Kidney (tissue), 13 donors: ENCODE measurements at regions not wholly inside any gene's neighbourhood (a gene's known extent, or its start where the extent isn't known, plus 50 kb on each side); places are given as distances from the start of the nearest gene placed in this dataset.

Experiments
- DNase-seq, 5 donors: peaks; one replicate each; pipeline ENCODE4 v3.0.0-alpha.2; 2013 to 2020
- FAIRE-seq: peaks from 2 replicates; lab custom pipeline; 2012; peaks lifted over from hg19 to GRCh38; lab: Jason Lieb, UNC
- H3K27ac ChIP-seq, 2 donors: one replicate each; pipeline ENCODE4 v1.7.0; 2013; ENCODE audit warnings: low read depth in 2 of 2, low read length in 2 of 2, inconsistent platforms in 1 of 2
- H3K27me3 ChIP-seq: one replicate; pipeline ENCODE4 v1.7.1; 2013; ENCODE audit warnings: low read length, inconsistent platforms; ENCODE audit not compliant: control insufficient read depth, insufficient read depth
- H3K36me3 ChIP-seq, 3 donors: one replicate each; pipeline versions ENCODE4 v1.7.0 to v1.7.1; 2013; ENCODE audit warnings: low read length in 3 of 3, control low read depth in 1 of 3, inconsistent platforms in 1 of 3; ENCODE audit not compliant: insufficient read depth in 3 of 3, control insufficient read depth in 2 of 3
- H3K4me1 ChIP-seq, 3 donors: one replicate each; pipeline versions ENCODE4 v1.7.0 to v1.7.1; 2013; ENCODE audit warnings: low read length in 3 of 3, inconsistent platforms in 1 of 3, low read depth in 1 of 3; ENCODE audit not compliant: control insufficient read depth in 2 of 3, insufficient read depth in 2 of 3
- H3K4me3 ChIP-seq, 3 donors: one replicate each; pipeline versions ENCODE4 v1.7.0 to v1.8.1; 2013; ENCODE audit warnings: low read length in 3 of 3, control low read depth in 1 of 3, inconsistent platforms in 1 of 3
- H3K9ac ChIP-seq, 3 donors: one replicate each; pipeline versions ENCODE4 v1.7.0 to v1.7.1; 2013; ENCODE audit warnings: low read length in 3 of 3, control low read depth in 1 of 3, inconsistent platforms in 1 of 3
- H3K9me3 ChIP-seq, 3 donors: one replicate each; pipeline versions ENCODE4 v1.7.0 to v1.7.1; 2013; ENCODE audit warnings: low read length in 3 of 3, control low read depth in 1 of 3, inconsistent platforms in 1 of 3; ENCODE audit not compliant: control insufficient read depth in 2 of 3, insufficient read depth in 1 of 3
- intact Hi-C: fragments of 100-400 bp; cut with DNase I; formaldehyde crosslinking; loops from one replicate; pipeline ENCODE4 v1.11.1; 2022
- TF ChIP-seq, protein P1 (sequence below): IDR thresholded peaks from 3 replicates; pipeline ENCODE4 v1.5.1; 2012; ENCODE audit warnings: mild to moderate bottlenecking, moderate library complexity, borderline replicate concordance; ENCODE audit not compliant: insufficient read depth; ENCODE audit errors: extremely low read depth
- donor health status: control.
- donor health status: control.
- donor health status: control.
- donor health status: control.
- donor health status: control.
- donor health status: DM: yes; HTN: yes; CAD: no.
- donor health status: Normal renal cell carcinoma (clear cell type).

GRCh38 chr6:14379568-14379967 lies 262.0 kb downstream of the CD83 start:
- FAIRE-seq = no peak
- H3K9me3 ChIP-seq = no peaks in the 10 kb centered on the region
- no peak overlapping the region for H3K27ac ChIP-seq
- H3K27me3 ChIP-seq = no peaks in the 10 kb centered on the region
- intact Hi-C loops = no loop called here
- no peaks in the 10 kb centered on the region for H3K4me1 ChIP-seq
- no peaks in the 10 kb centered on the region for H3K36me3 ChIP-seq
- TF ChIP-seq, protein P1, sequence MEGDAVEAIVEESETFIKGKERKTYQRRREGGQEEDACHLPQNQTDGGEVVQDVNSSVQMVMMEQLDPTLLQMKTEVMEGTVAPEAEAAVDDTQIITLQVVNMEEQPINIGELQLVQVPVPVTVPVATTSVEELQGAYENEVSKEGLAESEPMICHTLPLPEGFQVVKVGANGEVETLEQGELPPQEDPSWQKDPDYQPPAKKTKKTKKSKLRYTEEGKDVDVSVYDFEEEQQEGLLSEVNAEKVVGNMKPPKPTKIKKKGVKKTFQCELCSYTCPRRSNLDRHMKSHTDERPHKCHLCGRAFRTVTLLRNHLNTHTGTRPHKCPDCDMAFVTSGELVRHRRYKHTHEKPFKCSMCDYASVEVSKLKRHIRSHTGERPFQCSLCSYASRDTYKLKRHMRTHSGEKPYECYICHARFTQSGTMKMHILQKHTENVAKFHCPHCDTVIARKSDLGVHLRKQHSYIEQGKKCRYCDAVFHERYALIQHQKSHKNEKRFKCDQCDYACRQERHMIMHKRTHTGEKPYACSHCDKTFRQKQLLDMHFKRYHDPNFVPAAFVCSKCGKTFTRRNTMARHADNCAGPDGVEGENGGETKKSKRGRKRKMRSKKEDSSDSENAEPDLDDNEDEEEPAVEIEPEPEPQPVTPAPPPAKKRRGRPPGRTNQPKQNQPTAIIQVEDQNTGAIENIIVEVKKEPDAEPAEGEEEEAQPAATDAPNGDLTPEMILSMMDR = no peak
- no peak for DNase-seq
- no peak overlapping the region for H3K4me3 ChIP-seq
- H3K9ac ChIP-seq = no peak overlapping the region

GRCh38 chr6:14380086-14380820 lies 262.7 kb downstream of the CD83 start:
- FAIRE-seq (no peak), DNase-seq (no peak)
- no peaks in the 10 kb centered on the region for H3K4me1 ChIP-seq
- no peak overlapping the region for H3K9ac ChIP-seq
- H3K4me3 ChIP-seq = no peak overlapping the region
- H3K27me3 ChIP-seq = no peaks in the 10 kb centered on the region
- H3K27ac ChIP-seq = no peak overlapping the region
- no peaks in the 10 kb centered on the region for H3K9me3 ChIP-seq
- TF ChIP-seq, protein P1 = no peak
- H3K36me3 ChIP-seq = no peaks in the 10 kb centered on the region
- intact Hi-C loops = no loop called here

DNA sequence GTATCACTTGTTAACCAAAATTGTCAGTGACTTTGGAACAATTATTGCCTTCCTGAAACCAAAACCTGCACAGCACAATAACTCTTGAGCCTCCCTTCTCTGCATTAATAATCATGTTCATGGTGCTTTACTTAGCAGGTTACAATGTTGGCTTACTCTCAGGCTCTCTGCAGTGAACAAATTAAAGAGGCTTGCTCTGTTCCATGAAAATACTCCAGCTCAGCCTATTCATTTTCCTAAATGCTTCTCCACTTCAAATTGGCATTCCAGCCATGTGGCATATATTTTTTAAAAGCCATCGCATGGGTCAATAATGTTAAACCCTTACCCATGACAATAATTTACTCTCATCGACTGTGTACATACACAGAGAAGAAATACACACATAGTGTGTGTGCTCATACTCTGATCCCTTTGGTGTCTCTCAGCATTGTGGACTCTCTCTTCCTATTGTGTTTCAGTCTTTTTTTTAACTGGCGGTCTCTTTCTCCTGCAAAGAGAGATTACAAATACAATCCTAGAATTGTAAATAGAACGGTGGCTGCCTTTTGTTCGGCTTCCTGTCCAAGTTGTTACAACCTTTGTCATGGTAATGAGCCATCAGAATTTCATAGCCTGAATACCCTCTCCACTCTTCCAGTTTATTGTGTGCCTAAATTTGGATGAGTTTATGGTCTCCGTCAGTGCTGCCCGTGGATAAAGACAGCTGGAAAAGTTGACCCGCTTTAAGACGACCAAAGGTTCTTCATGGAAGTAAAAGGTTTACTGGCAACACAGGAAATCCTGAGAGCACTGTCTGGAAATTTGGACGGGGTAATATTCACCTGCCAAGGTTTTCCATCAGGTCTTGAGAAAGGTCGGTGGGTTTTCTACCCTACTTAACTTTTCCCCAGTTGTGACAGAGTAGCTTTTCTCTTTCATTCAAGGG lies 263.6 kb downstream of the CD83 start:
- Histone ChIP-seq H3K27ac (no peak overlapping the region), H3K9ac (no peak overlapping the region), H3K27me3 (no peaks in the 10 kb centered on the region), H3K9me3 (no peaks in the 10 kb centered on the region), H3K36me3 (no peaks in the 10 kb centered on the region), H3K4me3 (no peak overlapping the region), H3K4me1 (no peaks in the 10 kb centered on the region)
- no peak for FAIRE-seq
- no peak for DNase-seq
- TF ChIP-seq, protein P1 = no peak
- intact Hi-C loops = no loop called here
